Suppressor macrophage treated with lipopolysaccharide for 1 hour (primary cell): ENCODE measurements at regions not wholly inside any gene's neighbourhood (a gene's known extent, or its start where the extent isn't known, plus 50 kb on each side); places are given as distances from the start of the nearest gene placed in this dataset.
A peak's percentile ranks its signal among the peaks of the same experiment; 100 is the strongest.
"Not testable (repeated sequence)": the region's sequence is repeated elsewhere in the genome, so short reads cannot be mapped to it uniquely, and the experiment has no call there.

ENCODE experiments used
- DNase-seq, 3 donors: peaks; one replicate each; pipeline ENCODE4 v3.0.0-alpha.2; 2020 to 2022

DNA sequence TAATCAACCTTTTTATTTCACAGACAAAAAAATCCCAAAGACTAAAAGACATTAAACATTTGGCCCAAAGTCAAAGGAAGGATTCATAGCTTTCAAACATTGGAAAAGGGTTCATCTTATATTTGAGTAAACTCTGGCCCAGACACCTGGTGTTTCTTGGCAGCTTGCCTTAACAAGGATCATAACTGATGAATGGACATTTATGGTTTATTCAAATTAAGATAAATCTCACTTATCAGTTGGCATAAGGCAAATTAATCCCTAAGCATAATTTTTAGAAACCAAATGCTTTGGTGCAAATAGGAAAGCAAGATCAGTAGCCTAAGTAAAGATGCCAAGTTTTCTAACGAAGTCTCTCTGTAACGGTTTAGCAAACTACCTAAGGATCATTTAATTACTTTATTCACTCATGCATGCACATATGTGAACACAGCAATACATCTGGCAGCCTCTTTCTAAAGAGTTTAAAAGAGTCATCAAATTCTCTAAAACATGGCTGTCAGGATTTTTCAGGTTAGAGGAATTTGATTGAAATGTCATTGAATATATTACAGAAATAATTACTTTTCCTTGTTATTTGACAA lies 323.4 kb upstream of the RBMS1 start:
- no peak for DNase-seq

DNA sequence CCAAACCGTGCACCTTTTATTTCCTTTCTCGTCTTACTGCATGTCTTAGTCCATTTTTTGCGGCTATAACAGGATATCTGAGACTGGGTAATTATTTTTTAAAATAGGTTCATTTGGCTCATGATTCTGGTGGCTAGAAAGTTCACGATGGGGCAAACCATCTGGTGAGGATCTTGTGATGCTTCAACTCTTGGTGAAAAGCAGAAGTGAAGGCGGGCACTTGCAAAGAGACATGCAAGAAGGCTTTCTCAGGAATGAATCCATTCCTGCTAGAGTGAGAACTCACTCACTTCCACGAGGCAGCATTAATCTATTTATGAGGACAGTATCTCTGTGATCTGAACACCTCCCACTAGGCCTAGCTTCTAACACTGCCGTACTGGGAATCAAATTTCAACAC lies 327.1 kb upstream of the RBMS1 start:
- peak; percentile 50 to 67 (median 60) for DNase-seq

DNA sequence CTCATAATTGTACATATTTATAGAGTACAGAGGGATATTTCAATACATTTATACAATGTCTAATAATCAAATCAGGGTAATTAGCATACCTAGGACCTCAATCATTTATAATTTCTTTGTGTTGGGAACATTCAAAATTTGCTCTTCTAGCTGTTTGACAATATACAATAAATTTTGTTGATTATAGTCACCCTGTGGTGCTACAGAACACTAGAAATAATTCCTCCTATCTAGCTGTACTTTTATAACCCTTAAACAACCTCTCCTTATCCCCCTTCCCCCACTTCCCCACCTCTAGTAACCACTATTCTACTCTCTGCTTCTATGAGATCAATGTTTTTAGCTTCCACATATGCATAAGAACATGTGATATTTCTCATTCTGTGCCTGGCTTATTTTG lies 328.4 kb upstream of the RBMS1 start:
- DNase-seq: no peak

DNA sequence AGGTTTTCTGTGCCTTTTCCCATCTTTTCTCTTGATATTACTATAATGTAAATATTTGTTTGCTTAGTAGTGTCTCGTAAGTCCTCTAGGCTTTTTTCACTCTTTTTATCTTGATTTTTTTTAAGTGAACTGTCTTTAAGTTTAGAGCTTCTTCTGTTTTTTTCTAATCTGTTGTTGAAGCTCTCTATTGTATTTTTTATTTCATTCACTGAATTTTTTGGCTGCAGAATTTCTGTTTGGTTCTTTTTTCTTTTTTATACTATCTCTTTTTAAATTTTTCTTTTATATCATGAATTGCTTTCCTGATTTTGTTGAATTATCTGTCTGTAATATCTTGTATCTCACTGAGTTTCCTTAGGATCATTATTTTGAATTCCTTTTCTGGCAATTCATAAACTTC lies 331.8 kb upstream of the RBMS1 start:
- no peak for DNase-seq

DNA sequence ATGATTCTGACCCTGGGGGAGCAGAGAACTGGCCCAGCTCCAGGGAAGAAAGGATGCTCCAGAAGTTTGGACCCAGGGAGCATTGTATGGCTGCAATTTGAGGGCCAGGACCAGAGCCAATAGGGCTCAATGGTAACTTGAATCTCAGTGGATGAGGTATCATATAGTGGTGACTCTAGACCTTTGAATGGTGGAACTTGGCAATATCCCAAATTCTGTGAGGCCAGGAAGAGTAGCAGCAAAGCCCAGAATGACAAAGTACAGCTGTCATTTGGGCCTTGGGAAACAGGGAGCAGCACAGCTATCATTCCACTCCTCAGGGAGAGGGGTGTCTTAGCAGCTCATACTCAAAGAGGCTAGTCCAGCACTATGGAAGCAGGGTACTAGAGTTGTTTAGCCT lies 332.9 kb upstream of the RBMS1 start:
- no peak for DNase-seq

DNA sequence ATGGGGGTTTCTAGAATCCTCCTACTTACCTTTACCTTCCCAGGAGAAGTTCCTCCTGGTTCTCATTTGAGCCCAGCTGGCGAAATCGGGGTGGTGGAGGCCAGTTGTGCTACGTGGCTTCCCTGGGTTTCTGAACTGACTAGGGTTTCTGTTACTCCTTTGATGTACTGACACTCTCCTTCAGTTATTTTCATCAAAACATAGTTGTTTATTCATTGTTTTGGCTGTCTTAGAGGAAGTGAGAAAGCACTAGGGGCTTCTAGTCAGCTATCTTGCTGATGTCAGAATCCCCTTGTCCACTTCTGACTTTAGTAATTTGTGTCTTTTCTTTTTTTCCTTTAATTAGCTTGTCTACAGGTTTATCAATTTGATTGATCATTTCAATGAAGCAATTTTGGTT lies 332.2 kb upstream of the TANK start:
- no peak for DNase-seq

DNA sequence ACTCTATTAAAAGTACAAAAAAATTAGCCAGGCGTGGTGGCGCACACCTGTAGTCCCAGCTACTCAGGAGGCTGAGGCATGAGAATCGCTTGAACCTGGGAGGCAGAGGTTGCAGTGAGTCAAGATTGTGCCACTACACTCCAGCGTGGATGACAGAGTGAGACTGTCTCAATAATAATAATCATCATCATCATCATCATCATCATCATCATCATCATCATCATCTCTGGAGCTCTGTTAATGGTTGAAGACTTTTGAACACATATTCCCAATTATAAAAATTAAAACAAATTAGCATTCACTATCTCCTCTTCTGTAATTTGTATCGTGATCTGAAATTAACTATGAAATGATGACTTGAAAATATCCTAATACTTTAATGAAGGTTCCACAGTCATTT lies 327.8 kb upstream of the TANK start:
- not testable (repeated sequence) for DNase-seq

DNA sequence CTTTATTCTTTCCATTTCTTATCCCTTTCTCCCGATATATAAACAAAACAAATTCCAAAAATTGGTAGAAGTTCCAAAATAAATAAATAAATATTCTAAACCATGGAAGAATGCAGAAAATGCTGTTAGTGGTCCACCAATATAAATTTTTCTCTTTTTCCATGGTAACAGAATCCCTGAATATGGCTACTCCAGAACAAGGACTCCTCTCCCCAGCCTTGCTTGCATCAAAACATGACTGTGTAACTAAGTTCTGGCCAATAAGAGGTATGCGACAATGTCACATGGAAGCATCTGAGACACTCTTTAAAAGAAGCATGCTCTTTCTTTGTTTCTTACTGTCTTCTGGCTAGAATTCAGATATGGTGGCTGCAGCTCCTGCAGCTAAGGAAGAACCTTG lies 325.1 kb upstream of the TANK start:
- DNase-seq: no peak

DNA sequence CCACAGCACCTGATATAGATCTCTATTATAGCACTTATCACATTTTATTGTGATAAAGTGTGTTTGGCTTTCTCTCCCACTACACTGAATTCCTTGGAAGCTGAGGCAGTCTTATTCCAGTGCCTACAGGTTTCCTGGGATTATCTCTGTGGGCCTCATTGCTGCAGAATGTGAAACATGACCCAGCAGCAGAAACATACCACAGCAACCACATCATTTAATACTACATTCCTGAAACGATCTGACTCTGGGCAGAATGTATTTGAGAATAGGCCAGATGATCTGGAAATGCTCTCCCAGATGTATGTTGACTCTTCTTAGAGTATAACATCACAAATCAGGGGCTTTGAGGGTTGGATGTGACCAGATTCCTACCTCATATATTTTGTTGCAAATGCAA lies 323.5 kb upstream of the TANK start:
- no peak for DNase-seq

DNA sequence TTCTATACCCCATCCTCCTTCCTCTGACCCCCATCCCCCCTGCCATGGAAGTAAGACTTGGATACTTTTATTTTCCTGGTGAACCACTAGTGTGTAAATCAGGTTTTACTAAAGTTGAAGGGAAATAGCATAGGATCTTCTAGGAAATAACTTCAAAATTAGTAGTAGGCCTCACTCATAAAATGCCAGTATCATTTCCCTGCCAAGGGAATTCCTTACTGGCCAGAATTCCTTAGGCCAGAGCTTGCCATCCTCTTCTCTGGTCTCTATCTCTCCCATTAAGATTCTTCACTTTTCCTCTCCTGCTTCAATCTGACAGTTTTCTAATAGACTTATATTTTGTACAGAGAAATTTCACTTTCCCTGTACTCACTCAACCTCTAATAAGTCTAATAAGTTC lies 322.8 kb upstream of the TANK start:
- DNase-seq: no peak

DNA sequence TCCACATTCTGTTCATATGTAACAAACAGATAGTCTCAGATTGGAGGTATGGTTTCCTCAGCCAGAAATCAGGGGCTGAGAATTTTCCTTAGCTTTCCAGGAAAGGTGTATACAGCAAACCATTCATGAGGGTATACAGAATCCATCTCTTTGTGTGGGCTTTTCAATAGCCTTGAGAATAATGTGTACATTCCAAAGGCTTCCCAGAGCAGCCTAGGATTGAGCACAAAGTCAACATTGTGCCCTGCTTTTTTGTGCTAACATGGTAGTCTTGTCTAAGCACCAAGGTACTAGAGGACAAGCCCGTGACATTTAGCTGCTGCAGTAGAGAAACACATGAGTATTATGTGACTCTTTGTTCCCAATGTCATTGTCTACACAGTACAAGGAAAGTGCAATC lies 322.1 kb upstream of the TANK start:
- DNase-seq: no peak

DNA sequence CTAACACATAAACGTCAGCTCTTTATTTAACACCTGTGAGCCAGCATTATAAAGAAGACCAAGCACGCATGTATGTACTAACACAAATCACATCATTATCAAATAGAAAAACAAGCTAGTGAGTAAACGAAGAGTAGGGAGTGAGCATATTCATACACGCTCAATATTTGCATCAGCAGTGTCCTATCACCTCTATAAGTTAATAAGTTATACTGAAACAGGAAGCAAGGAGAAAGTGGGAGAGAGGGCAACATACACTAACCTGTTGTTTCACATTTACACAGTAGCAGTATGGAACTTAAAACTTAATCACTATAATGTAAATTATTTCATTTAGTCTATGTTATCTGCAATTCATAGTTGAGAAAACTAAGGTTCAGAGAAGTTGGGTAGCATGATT lies 321.5 kb upstream of the TANK start:
- DNase-seq: no peak

DNA sequence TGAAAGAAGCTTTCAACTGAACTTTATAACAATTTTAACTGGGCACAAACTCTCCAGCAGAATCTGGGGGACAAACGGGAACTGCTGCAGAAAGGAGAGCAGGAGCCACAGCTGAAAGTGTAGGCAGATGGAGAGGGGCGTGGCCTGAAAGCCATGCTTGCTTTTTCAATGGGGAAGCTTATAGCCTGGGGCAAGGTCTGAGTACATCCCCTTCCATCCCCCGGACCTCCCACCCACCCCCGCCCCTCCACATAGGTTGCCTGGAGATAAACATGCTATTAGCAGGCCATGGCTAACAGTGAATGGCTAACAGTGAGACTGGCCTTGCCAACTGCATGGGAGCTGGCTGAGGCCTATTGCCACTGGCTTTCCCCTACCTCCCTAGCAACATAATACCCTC lies 317.9 kb upstream of the TANK start:
- DNase-seq: peak in 1 of 3 donors; percentile 3

DNA sequence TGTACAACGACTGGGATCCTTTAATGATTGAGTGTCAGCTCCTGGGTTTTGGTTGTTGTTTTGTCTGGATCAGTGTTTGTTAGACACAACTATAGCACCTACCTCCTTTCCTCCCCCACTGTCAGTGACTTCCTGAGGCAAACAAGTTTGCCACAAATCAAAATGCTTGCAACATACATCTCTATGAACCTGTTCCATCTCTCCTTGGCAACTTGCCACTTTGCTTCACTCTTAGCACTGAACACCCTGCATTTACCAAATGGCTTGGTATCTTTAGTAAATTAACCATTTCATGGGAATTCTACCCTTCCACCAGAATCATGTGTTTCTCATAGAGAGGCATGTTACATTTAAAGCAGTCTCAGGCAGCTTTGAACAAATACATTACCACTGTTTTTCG lies 301.1 kb upstream of the TANK start:
- no peak for DNase-seq

DNA sequence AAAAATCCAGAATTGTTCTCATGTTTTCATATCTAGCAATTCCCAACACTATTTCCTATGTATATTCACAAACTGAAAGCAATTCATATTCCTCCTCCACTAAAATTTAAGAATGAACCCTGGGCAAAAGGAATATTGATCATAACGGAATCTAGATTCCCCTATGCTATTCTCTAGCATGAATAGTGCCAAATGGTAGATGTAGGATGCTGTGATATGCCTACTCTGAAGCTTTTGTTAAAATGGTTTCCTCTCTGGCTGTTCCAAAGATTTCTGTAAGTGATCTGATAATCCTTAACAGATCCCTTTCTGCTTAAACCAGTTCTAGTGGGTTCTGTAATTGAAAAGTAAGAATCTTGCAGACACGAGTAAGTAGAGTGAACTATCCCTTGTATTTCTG lies 298.0 kb upstream of the TANK start:
- no peak for DNase-seq

DNA sequence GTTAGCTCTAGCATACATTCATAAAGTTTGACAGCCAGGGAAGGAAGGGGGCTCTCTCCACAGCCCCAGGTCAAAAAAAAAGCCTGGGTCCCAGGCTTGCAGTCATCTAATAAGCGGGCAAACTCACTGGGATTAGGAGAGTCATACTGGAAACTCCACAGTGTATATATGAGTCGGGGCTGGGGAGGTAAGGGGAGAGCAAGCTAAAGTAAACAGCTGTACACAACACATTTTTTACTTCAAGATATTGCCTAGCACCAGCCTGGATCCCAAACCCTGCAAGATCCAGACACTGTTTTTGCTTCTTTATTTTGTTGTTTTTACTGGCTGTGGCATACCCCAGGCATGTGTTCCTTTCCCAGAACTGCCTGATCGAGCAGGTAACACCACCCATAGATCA lies 291.3 kb upstream of the TANK start:
- peak in 2 of 3 donors; percentile 4 to 25 for DNase-seq

DNA sequence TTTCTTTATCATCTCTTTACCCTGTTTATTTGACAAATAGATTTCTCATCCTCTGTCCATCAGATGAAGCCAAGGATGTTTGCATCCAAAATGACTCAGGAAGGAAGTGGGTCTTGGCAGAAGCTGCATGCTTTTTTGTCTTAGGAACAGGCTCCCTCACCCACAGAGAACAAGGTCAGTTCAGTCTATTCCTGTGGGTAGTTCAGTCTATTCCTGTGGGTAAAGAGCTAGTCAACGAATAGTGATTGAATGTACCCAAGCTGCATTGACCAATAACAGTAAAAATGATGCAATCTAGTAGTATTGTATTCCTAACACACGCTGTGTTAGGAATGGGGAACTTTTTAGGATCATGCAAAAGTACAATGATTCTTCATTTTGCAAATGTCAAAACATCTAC lies 290.8 kb upstream of the TANK start:
- DNase-seq: peak; percentile 17 to 45 (median 38)

DNA sequence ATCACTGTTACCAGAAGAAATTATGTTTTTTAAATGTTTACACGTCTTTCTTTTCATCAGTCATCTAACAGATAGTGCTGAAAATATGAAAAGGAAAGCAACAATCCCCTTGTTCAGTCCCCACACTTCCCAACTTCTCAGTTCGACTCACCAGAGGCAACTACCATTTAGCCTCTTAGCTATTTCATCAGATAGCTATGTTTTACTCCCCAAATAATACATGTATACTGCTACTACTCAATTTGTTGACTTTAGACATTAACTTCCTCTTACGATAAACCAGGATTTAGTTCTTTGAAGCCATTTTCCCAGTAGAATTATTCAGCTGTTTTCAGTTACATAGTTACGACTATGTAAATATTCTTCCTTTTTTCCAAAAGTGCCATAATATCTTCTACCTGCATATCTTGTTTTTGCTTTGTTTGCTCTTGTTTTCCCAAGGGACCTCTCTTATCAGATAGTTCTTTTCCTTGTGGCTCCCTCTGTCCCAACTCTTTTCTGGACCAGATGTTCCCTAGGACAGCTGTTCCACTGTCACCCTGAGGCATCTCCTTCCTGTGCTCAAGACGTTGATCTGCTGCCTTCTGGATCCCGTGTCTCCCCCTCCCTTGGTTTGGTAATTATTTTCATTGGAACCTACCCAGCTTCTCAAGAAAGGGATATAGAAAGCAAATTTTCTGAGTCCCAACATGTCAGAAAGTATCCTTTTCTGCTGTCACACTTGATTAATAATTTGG lies 289.3 kb upstream of the TANK start:
- DNase-seq: no peak

DNA sequence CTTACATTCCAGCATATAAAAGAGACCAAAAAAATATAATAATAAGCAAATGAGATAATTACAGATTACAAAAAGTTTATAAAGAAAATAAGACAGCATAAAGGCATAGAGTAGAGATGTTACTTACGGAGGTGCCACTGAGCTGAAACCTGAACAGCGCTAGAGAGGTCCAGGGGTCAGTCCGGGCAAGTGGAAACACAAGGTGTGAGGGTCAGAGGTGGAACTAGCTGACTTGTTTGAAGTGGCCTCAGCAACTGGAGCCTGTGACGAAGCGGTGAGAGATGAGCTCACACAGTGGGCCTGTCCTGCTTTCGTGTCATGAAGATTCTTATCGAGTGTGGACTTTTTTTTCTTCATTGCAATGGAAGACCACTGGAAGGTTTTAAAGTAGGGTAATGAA lies 288.3 kb upstream of the TANK start:
- DNase-seq: no peak

DNA sequence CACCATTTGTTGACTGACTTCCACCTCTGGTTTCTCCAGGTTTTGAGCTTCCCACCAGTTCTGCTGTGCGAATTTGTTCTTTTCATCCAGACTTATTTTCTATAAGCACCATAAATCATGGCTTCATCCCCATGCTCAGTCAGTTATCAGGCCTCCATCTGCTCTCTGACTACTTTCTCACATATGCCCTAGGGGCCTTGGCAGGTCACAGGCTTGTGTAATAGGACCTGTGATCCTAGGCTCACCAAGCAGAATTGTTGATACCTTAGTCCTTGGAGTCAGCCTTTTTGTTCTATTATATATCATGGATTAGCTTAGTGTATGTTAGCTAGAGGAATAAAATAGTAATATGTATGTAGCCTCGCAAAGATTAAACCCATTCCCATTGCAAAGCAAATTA lies 284.2 kb upstream of the TANK start:
- no peak for DNase-seq

DNA sequence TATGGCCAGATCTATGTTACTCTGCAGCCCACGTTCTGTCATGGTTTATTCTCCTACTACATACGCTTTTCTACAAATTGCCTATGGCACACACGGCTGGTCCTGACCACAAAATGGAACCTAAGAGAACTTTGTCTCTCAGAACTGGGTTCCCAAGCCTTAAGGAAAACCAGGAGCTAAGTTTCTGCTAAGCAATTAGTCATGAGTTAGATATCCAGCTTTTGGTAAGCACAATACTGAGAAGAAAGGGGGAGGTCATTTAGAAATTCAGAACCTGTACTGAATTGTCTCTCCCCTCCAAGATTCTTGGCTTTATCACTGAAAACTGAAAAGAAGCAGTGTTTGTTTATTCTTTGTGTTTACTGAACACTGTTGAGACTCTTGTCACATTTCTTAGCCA lies 283.5 kb upstream of the TANK start:
- no peak for DNase-seq

DNA sequence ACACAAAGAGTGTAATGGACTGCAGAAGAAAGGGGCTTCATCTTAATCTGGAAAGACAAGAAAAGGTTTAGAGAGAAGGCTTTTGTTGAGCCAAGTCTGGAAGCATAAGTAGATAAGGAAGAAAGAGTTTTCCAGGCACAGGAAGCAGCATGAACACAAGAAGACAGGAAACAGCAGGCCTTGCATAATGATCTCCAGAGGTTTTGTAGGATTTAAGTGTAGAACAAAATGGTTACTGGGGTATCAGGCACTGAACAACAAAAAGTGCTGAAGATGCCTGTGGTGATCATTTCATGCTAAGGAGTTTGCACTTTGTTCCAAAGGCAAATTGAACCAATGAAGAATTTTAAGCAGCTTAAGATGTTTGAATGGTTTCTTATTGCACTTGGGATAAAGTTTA lies 281.6 kb upstream of the TANK start:
- DNase-seq: no peak

DNA sequence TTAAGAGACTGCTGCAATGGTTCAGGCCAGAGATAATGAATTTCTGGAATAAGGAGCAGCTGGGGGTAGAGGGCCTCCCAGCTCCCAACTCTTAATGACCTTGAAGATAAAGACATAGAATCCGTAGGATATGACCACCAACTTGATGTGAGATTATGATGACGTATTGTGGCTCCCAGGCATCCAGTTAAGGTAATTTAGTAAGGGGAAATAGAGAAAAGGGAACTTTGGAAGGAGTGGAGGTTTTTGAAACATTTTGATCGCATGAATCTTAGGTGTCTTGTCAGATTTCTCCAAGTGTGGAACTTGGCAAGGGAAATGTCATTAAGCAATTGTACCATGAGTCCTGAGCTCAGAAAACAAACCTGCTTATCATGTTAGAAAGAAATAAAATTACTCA lies 277.3 kb upstream of the TANK start:
- no peak for DNase-seq

DNA sequence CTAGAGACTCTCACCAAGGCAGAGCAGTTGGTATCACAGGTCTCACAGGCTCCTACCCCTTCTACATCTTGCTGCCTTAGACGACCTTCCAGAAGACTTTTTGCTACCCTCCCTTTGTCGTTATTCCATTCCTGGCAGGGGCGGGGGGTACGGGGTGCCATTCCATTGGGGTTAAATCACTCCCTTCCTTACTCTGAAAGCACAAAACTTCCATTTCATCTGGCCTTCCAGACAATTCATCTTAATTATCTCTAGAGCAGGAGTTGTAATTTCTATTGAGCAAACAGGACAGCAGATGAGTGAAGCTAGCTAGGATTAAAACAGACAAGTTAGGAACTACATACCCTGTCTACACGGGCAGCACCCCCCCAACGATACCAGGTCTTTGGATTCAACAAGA lies 276.2 kb upstream of the TANK start:
- DNase-seq: no peak
